ENCODE measurements at regions not wholly inside any gene's neighbourhood (a gene's known extent, or its start where the extent isn't known, plus 50 kb on each side); places are given as distances from the start of the nearest gene placed in this dataset.

DNA sequence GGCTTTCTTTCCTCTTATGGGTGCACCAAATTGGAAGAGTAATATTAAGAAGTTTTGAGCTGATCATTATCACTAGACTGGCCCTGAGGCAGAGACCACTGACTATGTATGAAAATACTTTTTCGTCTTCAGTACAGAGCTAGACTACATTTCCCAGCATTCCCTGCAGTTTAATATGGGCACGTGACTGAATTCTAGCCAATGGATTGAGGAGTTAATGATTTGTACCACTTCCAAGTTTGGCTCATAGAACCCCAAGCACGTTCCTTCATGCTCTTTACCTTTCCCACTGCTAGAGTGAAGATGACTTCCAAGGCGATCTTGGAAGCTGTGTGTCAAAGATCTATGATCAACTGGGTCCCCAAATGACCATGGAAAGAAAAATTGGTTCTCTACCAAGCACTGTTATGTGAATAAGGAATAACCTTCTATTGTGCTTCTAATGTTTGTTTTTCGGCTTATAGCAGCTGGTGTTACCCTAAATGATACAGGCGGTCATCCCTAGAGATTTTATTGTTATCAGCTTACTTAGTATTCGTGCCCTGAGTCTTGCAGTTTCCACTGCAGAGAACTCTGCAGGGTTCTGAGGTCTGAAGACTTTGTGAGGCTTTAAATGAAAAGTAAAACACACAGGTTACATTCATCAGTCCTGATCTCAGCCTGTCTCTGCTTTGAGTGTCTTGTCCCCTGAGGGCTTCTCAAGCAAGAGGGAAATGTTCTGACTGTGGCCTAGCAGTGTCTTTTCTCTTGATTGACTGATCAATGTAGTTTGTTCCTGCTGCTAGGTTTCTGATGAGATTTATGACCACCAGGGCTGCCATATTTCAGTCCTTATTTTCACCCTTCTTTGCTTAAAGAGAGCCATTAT, 486.8 kb downstream of the PDCD6IP start:
- H3K27me3 ChIP-seq (ENCODE audit: control insufficient read depth, insufficient read depth, low read length), result no peaks in the 10 kb centered on the region
- ATAC-seq (ENCODE audit: low read depth in 2 of 2), result no peak
- no peak for DNase-seq
- Mint-ChIP-seq H3K27ac (no peak overlapping the region), H3K36me3 (no peaks in the 10 kb centered on the region), H3K4me3 (no peak overlapping the region), H3K4me1 (no peaks in the 10 kb centered on the region), H3K9me3 (peaks cover 0 to 8% (median 3%) of the 10 kb centered on the region in 7 donors), H3K27me3 (no peaks in the 10 kb centered on the region)
- no peaks in the 10 kb centered on the region for H3K36me3 ChIP-seq (ENCODE audit: control insufficient read depth, insufficient read depth, low read length)
- no peak overlapping the region for H3K4me3 ChIP-seq (ENCODE audit: low read depth, low read length)
- H3K9me3 ChIP-seq (ENCODE audit: control insufficient read depth in 2 of 2, low read length in 2 of 2), result no peaks in the 10 kb centered on the region
- no peak overlapping the region for H3K27ac ChIP-seq (ENCODE audit: insufficient read depth, low read length, poor library complexity, severe bottlenecking)
- no peaks in the 10 kb centered on the region for H3K4me1 ChIP-seq (ENCODE audit: control insufficient read depth, insufficient read depth, low read length, poor library complexity, severe bottlenecking)

DNA sequence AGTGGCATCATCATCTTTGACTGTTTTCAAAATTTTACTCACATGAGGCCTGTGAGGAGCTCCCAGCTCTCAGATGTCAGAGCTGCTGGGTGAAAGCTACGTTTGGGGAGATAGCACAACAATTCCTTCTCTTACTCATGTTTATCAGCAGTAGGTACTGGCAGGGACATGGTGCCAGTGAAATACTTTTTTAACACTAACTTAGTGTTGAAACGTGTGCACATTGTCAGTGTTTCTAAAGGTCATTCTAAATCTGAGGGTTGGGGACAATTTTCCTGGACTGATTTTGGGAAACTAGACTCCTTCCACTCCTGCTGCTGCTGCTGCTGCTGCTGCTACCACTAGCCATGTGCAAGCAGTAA, 487.4 kb downstream of the PDCD6IP start:
- H3K27me3 Mint-ChIP-seq, result no peaks in the 10 kb centered on the region
- no peak overlapping the region for H3K27ac Mint-ChIP-seq

DNA sequence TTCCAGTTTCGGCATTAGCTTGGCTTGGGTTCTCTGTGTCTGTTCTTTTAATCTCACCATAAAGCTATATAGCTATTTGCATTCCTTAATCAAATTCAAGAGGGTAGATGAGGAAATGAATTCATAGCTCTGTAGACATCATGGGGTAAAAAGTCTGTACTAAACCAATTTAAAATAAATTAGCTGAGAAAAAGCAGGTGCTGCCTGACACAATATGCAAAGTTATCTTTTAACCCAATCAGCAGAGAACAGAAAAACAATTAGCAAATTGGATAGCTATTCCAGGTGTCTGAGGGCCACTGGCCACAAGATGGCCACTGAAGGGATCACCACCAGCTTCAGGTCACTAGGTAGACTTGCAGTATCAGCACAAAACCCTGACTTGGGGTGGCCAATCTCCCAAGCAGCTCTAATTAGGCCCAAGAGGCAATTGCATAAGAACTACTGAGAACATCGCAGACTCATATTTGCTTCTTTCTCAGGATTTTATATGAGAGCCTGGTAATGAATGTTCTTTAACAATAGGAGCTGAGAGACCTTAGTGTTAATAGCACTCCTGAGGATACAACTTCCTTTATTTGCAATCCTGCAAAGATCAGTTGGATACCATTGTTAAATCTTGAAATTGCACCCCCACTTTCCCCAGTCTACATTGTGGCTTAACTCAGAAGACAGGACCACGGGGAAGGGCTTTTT, 494.3 kb downstream of the PDCD6IP start:
- peaks cover 0 to 5% (median 1%) of the 10 kb centered on the region in 7 donors for H3K9me3 Mint-ChIP-seq
- Histone ChIP-seq H3K9me3 (ENCODE audit: control insufficient read depth in 2 of 2, low read length in 2 of 2) (no peaks in the 10 kb centered on the region), H3K36me3 (ENCODE audit: control insufficient read depth, insufficient read depth, low read length) (no peaks in the 10 kb centered on the region), H3K4me3 (ENCODE audit: low read depth, low read length) (no peak overlapping the region), H3K27ac (ENCODE audit: insufficient read depth, low read length, poor library complexity, severe bottlenecking) (no peak overlapping the region), H3K4me1 (ENCODE audit: control insufficient read depth, insufficient read depth, low read length, poor library complexity, severe bottlenecking) (no peaks in the 10 kb centered on the region), H3K27me3 (ENCODE audit: control insufficient read depth, insufficient read depth, low read length) (no peaks in the 10 kb centered on the region)
- H3K27ac Mint-ChIP-seq, result no peak overlapping the region
- H3K36me3 Mint-ChIP-seq, result no peaks in the 10 kb centered on the region
- H3K4me1 Mint-ChIP-seq, result no peaks in the 10 kb centered on the region
- no peak for ATAC-seq (ENCODE audit: low read depth in 2 of 2)
- H3K4me3 Mint-ChIP-seq, result no peak overlapping the region
- no peak for DNase-seq
- H3K27me3 Mint-ChIP-seq, result no peaks in the 10 kb centered on the region

More for the DNA sequence above, 487.4 kb downstream of the PDCD6IP start:
- Histone ChIP-seq H3K4me1 (ENCODE audit: control insufficient read depth, insufficient read depth, low read length, poor library complexity, severe bottlenecking) (no peaks in the 10 kb centered on the region), H3K36me3 (ENCODE audit: control insufficient read depth, insufficient read depth, low read length) (no peaks in the 10 kb centered on the region), H3K27ac (ENCODE audit: insufficient read depth, low read length, poor library complexity, severe bottlenecking) (no peak overlapping the region), H3K27me3 (ENCODE audit: control insufficient read depth, insufficient read depth, low read length) (no peaks in the 10 kb centered on the region), H3K9me3 (ENCODE audit: control insufficient read depth in 2 of 2, low read length in 2 of 2) (no peaks in the 10 kb centered on the region), H3K4me3 (ENCODE audit: low read depth, low read length) (no peak overlapping the region)
- no peaks in the 10 kb centered on the region for H3K36me3 Mint-ChIP-seq
- peaks cover 0 to 8% (median 2%) of the 10 kb centered on the region in 7 donors for H3K9me3 Mint-ChIP-seq
- DNase-seq (no peak), ATAC-seq (ENCODE audit: low read depth in 2 of 2) (no peak)
- H3K4me1 Mint-ChIP-seq, result no peaks in the 10 kb centered on the region
- H3K4me3 Mint-ChIP-seq, result no peak overlapping the region

DNA sequence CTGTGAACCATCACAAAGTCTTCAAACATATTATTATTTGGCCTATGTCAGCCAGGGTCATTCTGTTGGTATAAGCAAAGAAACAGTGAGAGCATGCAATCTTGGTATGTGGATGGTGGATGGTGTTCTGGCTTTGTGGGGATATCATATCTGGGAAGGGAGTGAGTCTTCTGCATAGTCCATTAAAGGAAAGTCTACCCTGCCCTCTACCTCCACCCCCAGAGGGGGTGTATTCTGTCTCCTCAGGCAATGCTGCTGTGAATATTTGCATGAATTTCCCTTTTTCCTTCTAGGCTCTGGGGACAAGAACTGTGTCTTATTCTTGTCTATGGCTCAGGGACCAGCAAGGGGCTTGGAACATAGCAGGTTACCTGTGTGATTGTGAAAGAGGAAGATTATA, 495.8 kb downstream of the PDCD6IP start:
- DNase-seq (no peak), ATAC-seq (ENCODE audit: low read depth in 2 of 2) (no peak)
- Histone ChIP-seq H3K27ac (ENCODE audit: insufficient read depth, low read length, poor library complexity, severe bottlenecking) (no peak overlapping the region), H3K4me1 (ENCODE audit: control insufficient read depth, insufficient read depth, low read length, poor library complexity, severe bottlenecking) (no peaks in the 10 kb centered on the region), H3K36me3 (ENCODE audit: control insufficient read depth, insufficient read depth, low read length) (no peaks in the 10 kb centered on the region), H3K9me3 (ENCODE audit: control insufficient read depth in 2 of 2, low read length in 2 of 2) (no peaks in the 10 kb centered on the region), H3K4me3 (ENCODE audit: low read depth, low read length) (no peak overlapping the region), H3K27me3 (ENCODE audit: control insufficient read depth, insufficient read depth, low read length) (no peaks in the 10 kb centered on the region)
- no peaks in the 10 kb centered on the region for H3K4me1 Mint-ChIP-seq
- H3K4me3 Mint-ChIP-seq, result no peak overlapping the region
- H3K27me3 Mint-ChIP-seq, result no peaks in the 10 kb centered on the region
- H3K36me3 Mint-ChIP-seq, result no peaks in the 10 kb centered on the region
- peaks cover 0 to 3% (median 1%) of the 10 kb centered on the region in 7 donors for H3K9me3 Mint-ChIP-seq
- H3K27ac Mint-ChIP-seq, result no peak overlapping the region

DNA sequence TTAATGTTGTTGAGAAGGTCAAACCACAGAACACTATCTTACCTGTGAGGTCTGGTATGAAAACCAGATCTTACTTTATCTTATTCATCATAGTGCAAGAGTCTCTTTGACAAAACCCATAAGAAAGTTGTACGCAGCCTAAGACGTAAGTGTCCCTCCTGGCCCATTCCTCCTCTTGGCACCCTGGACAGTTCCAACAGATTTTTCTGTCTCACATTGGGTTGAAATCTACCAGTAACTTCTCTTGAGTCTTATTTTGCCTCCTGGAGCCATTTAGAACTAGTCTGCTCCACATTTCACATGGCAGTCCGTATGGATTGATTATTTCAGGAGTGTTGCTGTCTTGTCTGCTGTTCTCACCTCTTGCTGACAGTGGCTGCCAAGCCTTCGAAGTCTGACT, 498.4 kb downstream of the PDCD6IP start:
- H3K4me1 Mint-ChIP-seq, result no peaks in the 10 kb centered on the region
- DNase-seq (no peak), ATAC-seq (ENCODE audit: low read depth in 2 of 2) (no peak)
- H3K4me3 ChIP-seq (ENCODE audit: low read depth, low read length), result no peak overlapping the region
- H3K27me3 Mint-ChIP-seq, result no peaks in the 10 kb centered on the region
- H3K27ac ChIP-seq (ENCODE audit: insufficient read depth, low read length, poor library complexity, severe bottlenecking), result no peak overlapping the region
- H3K4me1 ChIP-seq (ENCODE audit: control insufficient read depth, insufficient read depth, low read length, poor library complexity, severe bottlenecking), result no peaks in the 10 kb centered on the region
- no peak overlapping the region for H3K4me3 Mint-ChIP-seq
- H3K27me3 ChIP-seq (ENCODE audit: control insufficient read depth, insufficient read depth, low read length), result no peaks in the 10 kb centered on the region
- no peaks in the 10 kb centered on the region for H3K36me3 ChIP-seq (ENCODE audit: control insufficient read depth, insufficient read depth, low read length)
- no peaks in the 10 kb centered on the region for H3K9me3 ChIP-seq (ENCODE audit: control insufficient read depth in 2 of 2, low read length in 2 of 2)
- H3K27ac Mint-ChIP-seq, result no peak overlapping the region
- H3K36me3 Mint-ChIP-seq, result no peaks in the 10 kb centered on the region
- H3K9me3 Mint-ChIP-seq, result peaks cover 0 to 2% (median 0%) of the 10 kb centered on the region in 7 donors

DNA sequence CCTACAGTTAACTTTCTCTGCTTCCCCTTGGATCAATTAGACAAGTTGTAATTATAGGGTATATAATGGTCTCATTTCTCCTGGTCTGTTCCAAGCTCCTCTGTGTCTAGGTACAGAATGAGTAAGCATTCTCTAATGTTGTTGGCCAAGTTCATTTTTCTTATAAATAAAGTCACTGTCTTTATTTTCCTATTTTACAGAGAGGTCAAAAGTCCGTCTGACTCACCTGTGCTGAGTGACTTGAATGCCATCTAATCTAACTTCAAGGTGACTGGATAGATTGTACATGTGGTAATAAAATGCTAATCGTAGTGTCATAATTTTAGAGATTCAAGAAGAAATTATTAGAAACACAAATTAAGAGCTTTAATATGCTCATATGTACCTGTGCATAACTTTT, 500.2 kb downstream of the PDCD6IP start:
- no peaks in the 10 kb centered on the region for H3K4me1 Mint-ChIP-seq
- Histone ChIP-seq H3K36me3 (ENCODE audit: control insufficient read depth, insufficient read depth, low read length) (no peaks in the 10 kb centered on the region), H3K27me3 (ENCODE audit: control insufficient read depth, insufficient read depth, low read length) (no peaks in the 10 kb centered on the region), H3K4me1 (ENCODE audit: control insufficient read depth, insufficient read depth, low read length, poor library complexity, severe bottlenecking) (no peaks in the 10 kb centered on the region), H3K27ac (ENCODE audit: insufficient read depth, low read length, poor library complexity, severe bottlenecking) (no peak overlapping the region), H3K4me3 (ENCODE audit: low read depth, low read length) (no peak overlapping the region), H3K9me3 (ENCODE audit: control insufficient read depth in 2 of 2, low read length in 2 of 2) (no peaks in the 10 kb centered on the region)
- H3K4me3 Mint-ChIP-seq, result no peak overlapping the region
- H3K27ac Mint-ChIP-seq, result no peak overlapping the region
- ATAC-seq (ENCODE audit: low read depth in 2 of 2) (no peak), DNase-seq (no peak)
- no peaks in the 10 kb centered on the region for H3K36me3 Mint-ChIP-seq
- H3K9me3 Mint-ChIP-seq, result peaks cover 0 to 2% (median 0%) of the 10 kb centered on the region in 7 donors
- H3K27me3 Mint-ChIP-seq, result peaks cover 2% of the 10 kb centered on the region

DNA sequence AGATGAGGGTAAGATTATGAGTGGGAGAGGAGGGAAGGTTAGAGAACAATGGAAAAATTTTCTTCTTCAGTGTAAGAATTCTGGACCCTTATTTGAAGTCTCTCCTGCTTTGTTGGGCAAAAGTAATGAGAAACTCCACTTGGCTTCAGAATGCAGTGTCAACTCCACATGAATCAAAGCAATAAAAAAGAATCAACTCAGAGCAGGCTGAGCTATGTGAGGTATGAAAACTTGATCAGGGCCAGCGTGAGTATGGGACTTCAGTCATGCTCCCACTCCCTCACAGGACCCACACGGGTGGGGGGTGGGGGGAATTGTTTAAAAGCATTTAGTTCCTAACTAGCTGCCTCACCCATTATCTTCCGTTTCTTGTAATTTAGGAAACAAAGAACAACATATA, 502.2 kb downstream of the PDCD6IP start:
- H3K9me3 Mint-ChIP-seq, result peaks cover 0 to 4% (median 0%) of the 10 kb centered on the region in 7 donors
- Histone ChIP-seq H3K4me1 (ENCODE audit: control insufficient read depth, insufficient read depth, low read length, poor library complexity, severe bottlenecking) (no peaks in the 10 kb centered on the region), H3K36me3 (ENCODE audit: control insufficient read depth, insufficient read depth, low read length) (no peaks in the 10 kb centered on the region), H3K27me3 (ENCODE audit: control insufficient read depth, insufficient read depth, low read length) (no peaks in the 10 kb centered on the region), H3K9me3 (ENCODE audit: control insufficient read depth in 2 of 2, low read length in 2 of 2) (no peaks in the 10 kb centered on the region), H3K27ac (ENCODE audit: insufficient read depth, low read length, poor library complexity, severe bottlenecking) (no peak overlapping the region), H3K4me3 (ENCODE audit: low read depth, low read length) (no peak overlapping the region)
- no peak overlapping the region for H3K27ac Mint-ChIP-seq
- DNase-seq, result no peak
- no peaks in the 10 kb centered on the region for H3K36me3 Mint-ChIP-seq
- H3K4me3 Mint-ChIP-seq, result no peak overlapping the region
- no peak for ATAC-seq (ENCODE audit: low read depth in 2 of 2)
- H3K27me3 Mint-ChIP-seq, result peaks cover 4% of the 10 kb centered on the region
- H3K4me1 Mint-ChIP-seq, result no peaks in the 10 kb centered on the region

DNA sequence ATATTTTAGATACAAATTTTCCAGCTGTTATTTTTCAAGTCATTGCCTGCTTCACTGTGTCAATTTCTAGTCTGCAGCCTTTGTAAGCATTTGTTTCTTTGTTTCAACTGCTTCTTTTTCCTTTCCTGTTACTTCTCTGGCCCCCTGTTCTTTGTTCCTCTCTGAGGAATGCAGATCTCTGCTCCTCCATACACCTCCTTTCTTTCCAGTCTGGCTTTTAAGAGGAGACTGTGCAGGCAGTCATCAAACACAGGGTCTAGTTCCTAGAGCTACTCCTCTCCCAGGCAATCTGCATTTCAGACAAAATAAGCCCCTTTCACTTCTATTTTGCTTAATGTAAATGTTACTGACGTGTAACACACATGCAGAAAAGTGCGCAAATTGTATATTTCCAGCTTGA, 502.9 kb downstream of the PDCD6IP start:
- Histone ChIP-seq H3K27ac (ENCODE audit: insufficient read depth, low read length, poor library complexity, severe bottlenecking) (no peak overlapping the region), H3K4me3 (ENCODE audit: low read depth, low read length) (no peak overlapping the region), H3K9me3 (ENCODE audit: control insufficient read depth in 2 of 2, low read length in 2 of 2) (no peaks in the 10 kb centered on the region), H3K36me3 (ENCODE audit: control insufficient read depth, insufficient read depth, low read length) (no peaks in the 10 kb centered on the region), H3K4me1 (ENCODE audit: control insufficient read depth, insufficient read depth, low read length, poor library complexity, severe bottlenecking) (no peaks in the 10 kb centered on the region), H3K27me3 (ENCODE audit: control insufficient read depth, insufficient read depth, low read length) (no peaks in the 10 kb centered on the region)
- ATAC-seq (ENCODE audit: low read depth in 2 of 2) (no peak), DNase-seq (no peak)
- Mint-ChIP-seq H3K4me1 (no peaks in the 10 kb centered on the region), H3K9me3 (peaks cover 0 to 2% (median 0%) of the 10 kb centered on the region in 7 donors), H3K27ac (no peak overlapping the region), H3K27me3 (peaks cover 4% of the 10 kb centered on the region), H3K4me3 (no peak overlapping the region), H3K36me3 (no peaks in the 10 kb centered on the region)
